ENCODE measurements at regions not wholly inside any gene's neighbourhood (a gene's known extent, or its start where the extent isn't known, plus 50 kb on each side); places are given as distances from the start of the nearest gene placed in this dataset.

DNA sequence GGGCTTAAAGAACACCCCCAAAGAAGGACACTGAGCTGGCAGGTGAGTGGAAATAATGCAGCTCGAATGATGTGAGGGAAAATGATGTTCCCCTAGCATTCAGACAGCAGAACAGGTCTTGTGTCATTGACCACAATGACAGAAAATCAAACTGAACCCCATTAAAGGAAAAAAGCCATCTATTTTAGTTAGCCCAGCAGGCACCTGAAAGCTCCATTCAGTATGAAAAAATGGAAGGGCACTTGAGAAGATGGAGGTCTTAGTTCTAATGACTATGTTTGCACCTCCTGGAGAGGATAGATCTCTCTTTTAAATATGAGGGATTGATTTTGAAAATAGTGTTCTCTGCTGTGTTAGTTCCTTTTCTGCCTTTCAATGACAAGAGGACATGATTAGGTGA lies 323.1 kb downstream of the NKX6-1 start:
- TF ChIP-seq, protein P1, sequence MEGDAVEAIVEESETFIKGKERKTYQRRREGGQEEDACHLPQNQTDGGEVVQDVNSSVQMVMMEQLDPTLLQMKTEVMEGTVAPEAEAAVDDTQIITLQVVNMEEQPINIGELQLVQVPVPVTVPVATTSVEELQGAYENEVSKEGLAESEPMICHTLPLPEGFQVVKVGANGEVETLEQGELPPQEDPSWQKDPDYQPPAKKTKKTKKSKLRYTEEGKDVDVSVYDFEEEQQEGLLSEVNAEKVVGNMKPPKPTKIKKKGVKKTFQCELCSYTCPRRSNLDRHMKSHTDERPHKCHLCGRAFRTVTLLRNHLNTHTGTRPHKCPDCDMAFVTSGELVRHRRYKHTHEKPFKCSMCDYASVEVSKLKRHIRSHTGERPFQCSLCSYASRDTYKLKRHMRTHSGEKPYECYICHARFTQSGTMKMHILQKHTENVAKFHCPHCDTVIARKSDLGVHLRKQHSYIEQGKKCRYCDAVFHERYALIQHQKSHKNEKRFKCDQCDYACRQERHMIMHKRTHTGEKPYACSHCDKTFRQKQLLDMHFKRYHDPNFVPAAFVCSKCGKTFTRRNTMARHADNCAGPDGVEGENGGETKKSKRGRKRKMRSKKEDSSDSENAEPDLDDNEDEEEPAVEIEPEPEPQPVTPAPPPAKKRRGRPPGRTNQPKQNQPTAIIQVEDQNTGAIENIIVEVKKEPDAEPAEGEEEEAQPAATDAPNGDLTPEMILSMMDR (IDR thresholded peaks at IDR 0.05; ENCODE audit: extremely low read depth in 1 of 2, insufficient read depth in 1 of 2, low read depth in 1 of 2, low read length in 2 of 2), result no peak
- TF ChIP-seq, protein P2, sequence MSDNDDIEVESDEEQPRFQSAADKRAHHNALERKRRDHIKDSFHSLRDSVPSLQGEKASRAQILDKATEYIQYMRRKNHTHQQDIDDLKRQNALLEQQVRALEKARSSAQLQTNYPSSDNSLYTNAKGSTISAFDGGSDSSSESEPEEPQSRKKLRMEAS (IDR thresholded peaks at IDR 0.05; ENCODE audit: insufficient read depth, insufficient read length), result no peak
- TF ChIP-seq FOS (IDR thresholded peaks at IDR 0.05; ENCODE audit: borderline replicate concordance, insufficient read depth, low read length), result no peak
- TF ChIP-seq POLR2AphosphoS5 (IDR thresholded peaks at IDR 0.05; ENCODE audit: insufficient read depth, low read depth, low read length), result no peak
- TF ChIP-seq POLR2A (IDR thresholded peaks at IDR 0.05; ENCODE audit: low read depth, low read length), result no peak
